NCI-H748 (cell line): ENCODE measurements at regions not wholly inside any gene's neighbourhood (a gene's known extent, or its start where the extent isn't known, plus 50 kb on each side); places are given as distances from the start of the nearest gene placed in this dataset.

ENCODE experiments used
- DNase-seq: peaks from one replicate; lab custom pipeline; 2025; ENCODE audit not compliant: unreplicated experiment; lab: John Stamatoyannopoulos, UW

DNA sequence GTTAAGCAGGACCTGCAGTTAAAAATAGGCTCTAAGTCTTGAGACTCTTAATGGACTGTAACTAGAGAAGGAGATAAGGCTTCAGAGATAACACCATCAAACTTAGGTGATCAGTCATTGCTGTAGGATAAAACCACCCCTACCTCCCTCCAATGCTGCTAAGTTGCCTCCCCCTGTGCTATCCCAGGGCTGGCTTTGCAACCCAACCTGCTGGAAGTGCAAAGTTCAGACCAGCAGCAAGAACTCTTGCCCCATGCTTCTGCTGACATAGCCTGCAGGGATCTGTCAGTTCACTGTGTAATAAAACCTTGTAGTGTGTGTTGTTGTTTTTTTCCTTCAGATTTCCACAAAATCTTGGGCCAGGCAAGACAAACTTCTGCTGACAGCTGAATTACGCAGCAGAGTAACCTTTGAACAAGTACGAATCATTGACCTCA lies 57.4 kb upstream of the EPB41L3 start:
- no peak for DNase-seq

DNA sequence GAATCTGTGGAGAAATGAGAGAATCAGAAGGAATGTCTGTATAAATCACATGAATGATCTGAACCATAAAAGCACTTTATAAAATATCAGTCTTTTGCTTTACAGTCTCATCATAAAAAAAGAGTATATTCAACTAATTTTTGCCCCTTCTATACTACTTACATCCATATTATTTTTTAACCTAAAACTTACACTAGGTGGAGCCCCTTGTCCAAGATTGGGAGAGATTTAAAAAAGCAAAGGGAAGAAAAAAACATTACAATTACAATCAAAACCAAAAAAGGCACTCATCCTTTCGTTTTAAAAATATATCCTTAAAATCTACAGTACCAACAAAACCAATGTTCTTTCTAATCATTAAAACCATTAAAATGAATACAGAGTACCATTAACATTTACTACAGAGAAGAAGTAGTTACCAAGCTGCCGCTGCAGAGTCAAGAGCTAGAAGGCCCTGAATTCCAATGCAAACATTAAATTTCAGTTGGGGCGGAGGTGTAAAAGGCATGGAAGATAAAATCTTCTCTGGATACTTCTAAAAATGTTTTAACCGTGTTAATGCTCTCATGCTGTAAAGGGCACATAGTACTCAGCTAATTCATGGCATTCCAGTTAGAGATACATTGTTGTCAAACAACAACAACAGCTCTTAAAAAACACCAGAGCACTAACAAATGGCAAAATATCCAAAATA lies 56.7 kb upstream of the EPB41L3 start:
- peak; percentile 37 for DNase-seq

DNA sequence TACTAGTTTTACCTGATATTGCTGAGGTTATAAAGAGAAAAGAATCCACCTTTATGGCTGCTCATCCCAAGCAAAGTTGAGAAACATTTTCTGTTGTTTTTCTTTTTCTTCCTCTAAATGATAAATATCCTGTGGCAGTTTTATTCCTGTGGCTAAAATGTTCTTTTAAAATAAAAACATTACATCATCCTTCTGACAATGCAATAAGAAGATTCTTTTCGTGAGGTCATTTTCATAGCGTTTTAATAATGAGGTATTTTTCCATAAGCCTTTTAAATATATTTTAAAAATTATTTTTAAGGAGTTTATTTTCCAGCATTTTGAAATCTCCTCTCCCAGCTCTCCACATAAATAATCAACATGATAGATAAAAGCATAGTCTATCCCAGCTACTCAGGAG lies 52.8 kb upstream of the EPB41L3 start:
- DNase-seq = no peak
